CD4-positive, alpha-beta T cell treated with Interferon gamma for 1 hour (primary cell): ENCODE measurements at regions not wholly inside any gene's neighbourhood (a gene's known extent, or its start where the extent isn't known, plus 50 kb on each side); places are given as distances from the start of the nearest gene placed in this dataset.

ENCODE experiments used
- DNase-seq: peaks from one replicate; pipeline ENCODE4 v3.0.0-alpha.2; 2020

GRCh38 chr16:85162478-85163277, 50.4 kb upstream of the CIBAR2 start:
- DNase-seq = no peak

DNA sequence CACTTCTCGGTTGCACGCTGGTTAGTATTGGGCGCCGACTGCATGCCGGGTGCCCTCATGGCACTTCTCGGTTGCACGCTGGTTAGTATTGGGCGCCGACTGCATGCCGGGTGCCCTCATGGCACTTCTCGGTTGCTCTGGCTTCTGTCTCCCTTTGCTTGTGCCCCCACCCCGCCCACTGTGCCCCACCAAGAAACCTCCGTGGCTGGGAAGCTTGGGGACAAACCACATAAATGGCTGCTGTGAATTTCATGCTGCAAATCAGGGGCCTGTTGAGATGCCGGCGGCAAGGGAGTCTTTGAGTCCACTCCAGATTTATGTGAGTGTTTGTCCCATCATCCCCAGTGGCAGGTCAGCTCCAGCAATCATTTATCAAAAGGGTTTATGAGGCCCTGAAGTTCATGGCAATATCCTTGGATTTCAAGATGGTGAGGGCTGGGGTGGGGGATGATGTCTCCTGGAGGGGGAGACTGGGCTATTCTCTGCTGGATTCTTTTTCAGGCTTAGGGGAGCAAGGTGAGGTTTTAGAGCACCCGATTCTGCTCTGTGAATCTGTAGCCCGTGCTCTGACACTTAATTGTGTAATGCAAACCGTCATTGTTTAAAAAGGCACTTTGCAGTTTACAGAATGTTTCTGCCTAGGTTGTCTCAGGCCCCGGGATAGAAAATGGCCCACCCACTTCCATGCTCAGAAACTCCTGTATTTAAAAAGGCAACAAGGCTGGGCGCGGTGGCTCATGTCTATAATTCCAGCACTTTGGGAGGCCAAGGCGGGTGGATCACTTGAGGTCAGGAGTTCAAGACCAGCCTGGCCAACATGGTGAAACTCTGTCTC, 51.2 kb upstream of the CIBAR2 start:
- no peak for DNase-seq

- DNase-seq = no peak
Measured at GRCh38 chr16:85164431-85164830, 52.2 kb upstream of the CIBAR2 start.

DNA sequence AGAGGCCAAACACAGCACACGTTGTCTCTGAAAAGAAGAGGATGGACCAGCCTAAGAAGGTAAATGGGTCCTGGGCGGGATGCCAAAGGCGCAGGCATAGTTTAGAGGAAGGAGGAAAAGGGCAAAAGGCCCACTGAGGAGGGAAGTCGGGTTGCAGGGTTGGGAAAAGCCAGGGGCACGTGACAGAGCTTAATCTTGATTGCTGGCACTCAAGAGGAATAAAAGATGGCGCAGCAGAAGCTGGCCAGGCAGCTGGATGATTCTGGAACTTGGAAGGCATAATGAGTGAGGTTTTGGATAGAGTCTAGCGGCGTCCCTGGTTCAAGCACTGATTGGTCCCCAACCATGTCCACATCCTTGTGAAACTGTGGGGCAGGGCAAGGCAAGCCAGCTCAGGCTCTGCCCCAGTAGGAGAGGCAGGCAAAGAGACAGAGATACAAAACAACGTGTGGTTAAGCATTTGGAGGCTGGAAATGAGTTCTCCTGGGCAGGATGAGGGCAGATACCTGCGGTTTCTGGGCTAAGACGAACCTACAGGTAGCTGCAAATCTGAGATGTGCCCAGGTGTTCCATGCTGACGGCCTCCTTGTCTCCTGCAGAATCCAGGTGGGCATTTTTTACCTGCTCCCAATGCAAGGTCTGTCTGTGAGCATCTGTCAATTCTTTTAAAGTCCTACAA, 52.7 kb upstream of the CIBAR2 start:
- DNase-seq = no peak

GRCh38 chr16:85165781-85166180, 53.5 kb upstream of the CIBAR2 start:
- DNase-seq = no peak

DNA sequence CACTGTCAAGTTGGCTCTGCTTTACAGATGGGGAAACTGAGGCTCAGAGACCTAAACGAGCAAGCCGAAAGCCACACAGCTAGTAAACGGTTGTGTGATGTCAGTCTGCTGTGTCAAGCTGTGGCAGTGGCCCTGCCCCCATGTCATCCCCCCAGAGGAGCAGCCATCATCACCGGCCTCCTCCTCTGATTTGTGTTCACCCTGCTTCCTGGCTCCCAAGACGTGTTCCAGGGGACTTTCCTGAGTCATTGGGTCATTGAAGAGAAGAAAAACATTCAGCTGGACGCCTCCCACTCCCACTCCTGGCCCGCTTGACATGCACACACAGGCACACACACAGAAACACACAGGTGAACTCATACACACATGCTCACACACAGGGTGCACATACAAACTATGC, 54.0 kb upstream of the CIBAR2 start:
- DNase-seq = no peak

- DNase-seq = no peak
Measured at GRCh38 chr16:85166699-85167588, 54.7 kb upstream of the CIBAR2 start.

- no peak for DNase-seq
Measured at GRCh38 chr16:85167589-85168537, 55.6 kb upstream of the CIBAR2 start.

DNA sequence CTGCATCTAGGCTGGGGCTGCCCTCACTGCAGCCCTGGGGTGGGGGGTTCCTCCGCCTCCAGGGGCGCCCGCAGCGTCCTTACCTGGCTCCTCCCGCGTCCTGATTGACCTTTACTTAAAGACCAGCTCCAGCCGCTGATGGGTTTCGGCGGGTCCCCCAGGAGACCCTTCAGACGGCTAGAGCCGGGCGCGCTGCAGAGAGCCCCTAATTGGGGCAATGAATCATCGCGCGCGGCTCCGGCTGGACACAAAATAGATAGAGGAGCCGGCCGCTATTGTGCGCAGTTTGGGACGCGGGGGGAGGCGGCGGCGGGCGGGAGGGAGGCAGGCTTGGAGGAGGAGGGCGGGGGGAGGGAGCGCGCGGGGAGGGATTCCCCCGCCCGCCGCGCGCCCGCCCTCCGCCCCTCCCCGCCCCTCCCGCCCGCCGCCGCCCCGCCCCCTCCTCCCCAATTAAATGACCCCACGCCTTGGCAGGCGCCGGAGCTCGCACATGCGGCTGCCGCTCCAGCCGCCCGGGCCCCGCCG, 56.5 kb upstream of the CIBAR2 start:
- DNase-seq = no peak

DNA sequence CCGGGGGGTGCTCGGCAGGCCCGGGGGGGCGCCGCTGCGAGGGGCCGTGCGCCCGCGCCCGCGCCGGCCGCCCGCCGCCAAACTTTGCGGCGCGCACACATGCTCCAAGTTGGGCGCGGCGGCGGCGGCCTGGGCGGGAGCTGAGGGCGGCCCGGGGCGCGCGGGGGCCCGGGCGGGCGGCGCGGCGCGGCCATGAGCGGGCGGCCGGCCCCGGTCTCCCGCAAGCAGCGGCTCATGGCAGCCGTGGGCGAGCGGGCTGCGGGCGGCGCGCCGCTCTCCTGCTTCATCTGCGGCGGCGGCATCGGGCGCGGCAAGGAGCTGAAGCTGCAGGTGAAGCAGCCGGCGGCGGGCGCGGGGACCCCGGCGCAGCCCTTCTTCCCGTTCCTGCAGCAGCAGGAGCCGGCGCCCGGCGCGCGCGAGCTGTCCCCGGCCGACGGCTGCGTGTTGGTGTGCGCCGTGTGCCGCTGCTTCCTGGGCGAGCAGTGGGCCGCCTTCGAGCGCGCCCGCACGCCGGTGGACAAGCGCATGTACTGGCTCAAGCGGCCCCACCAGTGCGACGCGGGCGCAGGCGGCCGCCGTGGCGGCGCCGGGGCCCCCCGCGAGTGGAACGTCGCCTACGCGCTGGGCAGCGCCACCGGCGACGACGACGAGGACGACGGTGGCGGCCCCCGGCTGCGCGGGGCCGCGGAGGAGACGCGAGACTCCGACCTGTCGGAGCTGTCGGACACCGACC, 57.2 kb upstream of the CIBAR2 start:
- no peak for DNase-seq

DNA sequence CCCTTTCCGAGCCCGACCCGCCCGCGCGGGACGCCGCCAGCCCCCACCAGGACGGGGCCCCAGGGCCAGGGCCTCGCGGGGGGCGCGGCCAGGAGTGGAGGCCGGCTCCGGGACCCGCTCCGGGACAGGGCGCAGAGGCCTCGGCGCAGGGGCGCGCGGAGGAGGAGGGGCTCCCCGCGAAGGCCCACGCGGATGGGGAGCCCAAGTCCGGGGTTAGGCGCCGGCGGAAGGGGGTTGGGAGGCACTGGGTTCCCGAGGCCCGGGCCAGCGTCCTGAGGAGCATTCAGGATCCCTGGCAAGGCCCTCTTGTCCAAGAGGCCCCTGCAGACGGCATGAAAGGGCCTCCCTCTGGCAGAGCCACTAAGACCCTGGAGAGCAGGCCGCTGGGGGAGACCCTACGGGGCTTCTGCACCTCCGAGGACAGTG, 57.8 kb upstream of the CIBAR2 start:
- no peak for DNase-seq

GRCh38 chr16:85170590-85171003, 58.3 kb upstream of the CIBAR2 start:
- no peak for DNase-seq

DNA sequence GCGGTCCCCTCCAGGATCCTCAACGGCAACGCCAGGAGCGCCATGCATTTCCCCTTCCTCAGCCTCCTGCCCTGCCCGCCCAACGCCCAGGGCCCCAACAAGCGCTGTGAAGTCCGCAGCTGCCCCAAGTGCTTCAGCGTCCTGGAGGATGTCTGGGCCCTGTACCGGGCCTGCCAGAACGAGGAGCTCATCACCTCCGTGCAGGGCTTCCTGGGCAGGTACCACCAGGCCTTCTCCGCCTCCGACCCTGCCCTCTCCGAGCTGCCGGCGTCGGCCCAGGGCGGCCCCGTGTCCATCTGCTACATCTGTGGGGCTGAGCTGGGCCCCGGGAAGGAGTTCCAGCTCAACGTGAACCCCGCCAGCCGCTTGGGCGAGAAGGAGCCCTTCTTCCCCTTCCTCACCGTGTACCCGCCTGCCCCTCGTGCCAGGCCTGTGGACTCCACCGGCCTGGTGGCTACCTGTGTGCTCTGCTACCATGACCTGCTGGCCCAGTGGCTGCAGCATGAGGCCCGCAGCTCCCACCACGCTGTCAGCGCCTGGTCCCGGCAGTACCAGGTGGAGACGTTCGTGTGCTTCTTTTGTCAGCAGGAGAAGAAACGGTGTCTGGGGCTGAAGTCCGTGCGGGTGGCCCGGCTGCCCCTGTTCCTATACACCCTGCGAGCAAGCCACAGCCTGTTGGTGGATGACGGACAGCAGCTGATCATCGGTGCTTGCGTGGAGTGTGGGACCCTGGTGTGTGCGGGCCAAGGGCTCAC, 58.9 kb upstream of the CIBAR2 start:
- DNase-seq = no peak

- DNase-seq = no peak
Measured at GRCh38 chr16:85171759-85172454, 59.6 kb upstream of the CIBAR2 start.

DNA sequence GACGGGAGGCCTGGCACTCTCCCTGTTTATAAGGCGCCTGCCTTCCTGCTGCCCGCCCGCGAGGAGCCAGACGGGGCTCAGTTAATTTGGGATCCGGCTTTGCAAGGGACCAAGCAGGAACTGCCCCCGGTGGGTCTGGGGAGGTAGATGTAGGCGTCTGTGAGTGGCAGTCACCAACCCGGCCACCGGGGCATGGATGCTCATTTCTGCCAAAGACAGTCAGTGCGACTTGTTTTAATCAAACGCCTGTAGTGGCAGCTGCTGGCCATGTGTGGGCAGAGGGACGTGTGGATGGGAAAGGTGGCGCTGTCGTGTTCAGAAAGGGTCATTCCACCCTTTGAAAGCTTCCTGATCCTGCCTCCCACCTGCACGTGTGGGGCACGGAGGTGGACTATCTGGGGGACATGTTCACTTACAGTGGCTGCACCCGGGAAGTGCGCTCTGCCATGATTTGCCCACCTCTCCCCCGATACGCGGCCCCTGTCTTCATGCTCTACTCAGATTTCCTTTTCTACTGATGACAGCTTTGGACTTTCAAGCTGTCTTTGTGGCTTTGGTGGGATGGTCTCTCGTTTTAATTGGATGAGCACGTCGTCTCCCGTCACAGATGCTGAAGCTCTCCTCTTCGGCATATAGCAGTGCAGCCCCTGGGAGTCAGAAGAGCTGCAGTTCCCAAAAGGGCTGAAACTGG, 60.3 kb upstream of the CIBAR2 start:
- DNase-seq = no peak

DNA sequence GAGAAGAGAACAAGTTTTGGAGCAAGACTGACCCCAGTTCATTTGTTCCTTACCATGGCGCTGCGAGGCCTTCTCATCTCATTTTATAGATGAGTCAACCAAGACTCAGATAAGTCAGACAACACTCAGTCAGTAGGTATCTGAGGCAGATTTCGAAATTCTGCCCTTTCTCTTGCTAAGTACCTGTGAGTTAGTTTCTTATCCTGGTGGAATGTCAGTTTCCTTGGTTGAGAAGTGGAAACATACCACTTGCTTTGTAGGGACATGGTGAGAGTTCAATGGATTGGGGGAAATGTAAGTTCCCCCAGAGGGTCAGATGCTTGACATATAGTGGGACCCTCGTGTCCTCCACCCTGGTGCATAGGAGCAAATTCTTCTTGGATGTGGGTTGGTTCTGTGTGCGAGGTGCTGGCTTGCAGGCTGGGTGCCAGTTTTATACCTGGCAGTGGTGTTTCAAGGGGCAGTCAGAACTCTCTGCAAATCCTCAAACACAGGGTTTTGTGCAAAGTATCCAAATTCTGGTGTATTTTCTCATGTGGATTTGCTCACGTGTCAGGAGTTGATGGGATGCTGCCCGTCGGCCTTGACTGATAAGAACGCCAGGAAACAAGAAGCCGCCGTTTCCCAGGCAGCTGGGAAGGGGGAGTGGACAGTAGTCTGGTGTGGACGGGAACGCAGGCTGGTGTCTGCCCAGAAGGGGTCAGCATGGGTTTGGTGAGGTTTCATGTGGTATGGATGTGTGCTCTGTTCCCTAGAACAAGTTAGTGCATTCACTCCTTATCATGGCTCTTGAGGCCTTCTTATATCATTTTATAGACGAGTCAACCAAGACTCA, 61.1 kb upstream of the CIBAR2 start:
- no peak for DNase-seq
